Coronary artery (tissue), 2 donors: ENCODE measurements at regions not wholly inside any gene's neighbourhood (a gene's known extent, or its start where the extent isn't known, plus 50 kb on each side); places are given as distances from the start of the nearest gene placed in this dataset.
"Not testable (repeated sequence)": the region's sequence is repeated elsewhere in the genome, so short reads cannot be mapped to it uniquely, and the experiment has no call there.

ENCODE experiments used
- DNase-seq: peaks from one replicate; pipeline ENCODE4 v3.0.0-alpha.2; 2017; ENCODE audit warnings: low spot score
- H3K27ac ChIP-seq, 2 donors: fragments of 200-600 bp; sonication (generic); one replicate each; pipeline ENCODE4 v1.5.1; 2016 to 2019
- H3K4me3 ChIP-seq: fragments of 200-600 bp; sonication (generic); 2 replicates; pipeline ENCODE4 v1.5.1; 2016; ENCODE audit warnings: mild to moderate bottlenecking, moderate library complexity
- CTCF ChIP-seq: fragments of 200-600 bp; sonication (generic); IDR thresholded peaks from one replicate; pipeline ENCODE4 v1.5.1; 2019; ENCODE audit warnings: antibody characterized with exemption

GRCh38 chr4:184280591-184281071 lies 63.0 kb upstream of the ENPP6 start:
- DNase-seq = no peak
- Histone ChIP-seq H3K4me3 (no peak overlapping the region), H3K27ac (no peak overlapping the region)
- no peak for TF ChIP-seq CTCF

GRCh38 chr4:184280137-184280536 lies 62.5 kb upstream of the ENPP6 start:
- DNase-seq = no peak
- no peak for TF ChIP-seq CTCF
- Histone ChIP-seq H3K27ac (no peak overlapping the region), H3K4me3 (no peak overlapping the region)

GRCh38 chr4:184279496-184280061 lies 61.9 kb upstream of the ENPP6 start:
- H3K4me3 ChIP-seq = no peak overlapping the region
- no peak overlapping the region for H3K27ac ChIP-seq
- TF ChIP-seq CTCF = no peak
- no peak for DNase-seq

- not testable (repeated sequence) for H3K27ac ChIP-seq, H3K4me3 ChIP-seq, DNase-seq
These were observed 60.1 kb upstream of the ENPP6 start for GRCh38 chr4:184277769-184278168.

- not testable (repeated sequence) for H3K4me3 ChIP-seq, H3K27ac ChIP-seq, DNase-seq
These were observed 59.3 kb upstream of the ENPP6 start for GRCh38 chr4:184277010-184277409.

GRCh38 chr4:184276346-184276745 lies 58.7 kb upstream of the ENPP6 start:
- DNase-seq, H3K27ac ChIP-seq, H3K4me3 ChIP-seq: not testable (repeated sequence)

- no peak for DNase-seq
- TF ChIP-seq CTCF = no peak
- Histone ChIP-seq H3K4me3 (no peak overlapping the region), H3K27ac (no peak overlapping the region)
These were observed 58.1 kb upstream of the ENPP6 start for GRCh38 chr4:184275766-184276165.

GRCh38 chr4:184274286-184274951 lies 56.7 kb upstream of the ENPP6 start:
- no peak for TF ChIP-seq CTCF
- no peak for DNase-seq
- no peak overlapping the region for H3K27ac ChIP-seq
- H3K4me3 ChIP-seq = no peak overlapping the region
